Progenitor cell of endocrine pancreas (in vitro differentiated cells): ENCODE measurements at regions not wholly inside any gene's neighbourhood (a gene's known extent, or its start where the extent isn't known, plus 50 kb on each side); places are given as distances from the start of the nearest gene placed in this dataset.

Source experiments
- DNase-seq: peaks from one replicate; pipeline ENCODE4 v3.0.0; 2021; ENCODE audit warnings: low spot score; ENCODE audit not compliant: unreplicated experiment
- H3K27ac Mint-ChIP-seq: 2 replicates; pipeline ENCODE4 v1.8.0; 2021; ENCODE audit warnings: mild to moderate bottlenecking, moderate library complexity, mixed read lengths
- H3K27me3 Mint-ChIP-seq: 2 replicates; pipeline ENCODE4 v1.8.0; 2021; ENCODE audit warnings: mixed read lengths
- H3K36me3 Mint-ChIP-seq: 2 replicates; pipeline ENCODE4 v1.8.0; 2022; ENCODE audit warnings: mixed read lengths; ENCODE audit not compliant: insufficient read depth
- H3K4me1 Mint-ChIP-seq: 2 replicates; pipeline ENCODE4 v1.8.0; 2021; ENCODE audit warnings: low read depth, mixed read lengths
- H3K4me3 Mint-ChIP-seq: 2 replicates; pipeline ENCODE4 v1.8.0; 2021; ENCODE audit warnings: low read depth, mild to moderate bottlenecking, moderate library complexity, mixed read lengths
- H3K9me3 Mint-ChIP-seq: 2 replicates; pipeline ENCODE4 v1.8.0; 2021; ENCODE audit warnings: low read depth, mixed read lengths
- TF ChIP-seq, protein P1 (sequence below): fragments of 200-600 bp; sonication (generic); IDR thresholded peaks from one replicate; pipeline ENCODE4 v1.5.0; 2021; ENCODE audit warnings: antibody characterized with exemption, mild to moderate bottlenecking; ENCODE audit not compliant: unreplicated experiment

DNA sequence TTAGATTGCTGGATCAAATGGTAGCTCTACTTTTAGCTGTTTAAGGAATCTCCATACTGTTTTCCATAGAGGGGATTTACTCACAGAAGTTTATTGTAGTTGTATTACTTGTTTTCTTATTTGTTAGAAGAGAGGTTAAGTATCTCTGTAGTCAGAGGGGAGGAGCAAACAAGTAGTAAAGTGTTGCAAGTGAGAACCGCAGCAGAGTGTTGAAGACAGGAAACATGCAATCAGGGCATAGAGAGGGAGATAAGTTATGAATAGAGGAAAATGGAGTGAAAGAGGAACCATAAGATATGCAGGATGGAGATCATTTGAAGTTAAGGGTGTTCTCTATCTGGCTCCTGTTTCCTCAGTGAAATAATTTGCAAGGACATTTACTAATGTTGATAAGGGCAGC, 331.4 kb upstream of the TMEM229A start:
- no peak overlapping the region for H3K27ac Mint-ChIP-seq
- peaks cover 8% of the 10 kb centered on the region for H3K9me3 Mint-ChIP-seq
- H3K4me3 Mint-ChIP-seq, result no peak overlapping the region
- DNase-seq, result no peak
- TF ChIP-seq, protein P1, sequence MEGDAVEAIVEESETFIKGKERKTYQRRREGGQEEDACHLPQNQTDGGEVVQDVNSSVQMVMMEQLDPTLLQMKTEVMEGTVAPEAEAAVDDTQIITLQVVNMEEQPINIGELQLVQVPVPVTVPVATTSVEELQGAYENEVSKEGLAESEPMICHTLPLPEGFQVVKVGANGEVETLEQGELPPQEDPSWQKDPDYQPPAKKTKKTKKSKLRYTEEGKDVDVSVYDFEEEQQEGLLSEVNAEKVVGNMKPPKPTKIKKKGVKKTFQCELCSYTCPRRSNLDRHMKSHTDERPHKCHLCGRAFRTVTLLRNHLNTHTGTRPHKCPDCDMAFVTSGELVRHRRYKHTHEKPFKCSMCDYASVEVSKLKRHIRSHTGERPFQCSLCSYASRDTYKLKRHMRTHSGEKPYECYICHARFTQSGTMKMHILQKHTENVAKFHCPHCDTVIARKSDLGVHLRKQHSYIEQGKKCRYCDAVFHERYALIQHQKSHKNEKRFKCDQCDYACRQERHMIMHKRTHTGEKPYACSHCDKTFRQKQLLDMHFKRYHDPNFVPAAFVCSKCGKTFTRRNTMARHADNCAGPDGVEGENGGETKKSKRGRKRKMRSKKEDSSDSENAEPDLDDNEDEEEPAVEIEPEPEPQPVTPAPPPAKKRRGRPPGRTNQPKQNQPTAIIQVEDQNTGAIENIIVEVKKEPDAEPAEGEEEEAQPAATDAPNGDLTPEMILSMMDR, result no peak
- no peaks in the 10 kb centered on the region for H3K36me3 Mint-ChIP-seq
- H3K4me1 Mint-ChIP-seq, result no peaks in the 10 kb centered on the region
- H3K27me3 Mint-ChIP-seq, result no peaks in the 10 kb centered on the region

DNA sequence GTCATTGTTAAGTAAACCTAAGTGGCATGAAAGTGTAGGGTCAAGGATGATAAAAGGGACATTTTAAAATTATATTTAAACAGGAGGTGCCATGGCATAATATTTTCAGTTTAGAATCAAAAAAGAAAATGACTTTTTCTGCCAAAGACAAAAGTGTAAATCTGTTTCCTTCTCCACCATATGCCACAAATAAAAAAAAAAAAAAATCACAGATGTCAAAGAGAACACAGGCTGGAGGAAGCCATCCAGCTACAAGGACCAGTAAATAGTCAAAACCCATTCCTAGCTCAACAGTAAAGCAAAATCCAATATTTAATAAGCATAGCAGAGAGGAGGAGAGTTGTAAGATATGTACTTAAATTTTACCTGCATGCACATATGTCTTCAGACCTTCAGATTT, 321.3 kb upstream of the TMEM229A start:
- DNase-seq, result no peak
- H3K4me1 Mint-ChIP-seq, result no peaks in the 10 kb centered on the region
- no peaks in the 10 kb centered on the region for H3K9me3 Mint-ChIP-seq
- H3K36me3 Mint-ChIP-seq, result no peaks in the 10 kb centered on the region
- H3K4me3 Mint-ChIP-seq, result no peak overlapping the region
- TF ChIP-seq, protein P1, result no peak
- H3K27ac Mint-ChIP-seq, result no peak overlapping the region
- H3K27me3 Mint-ChIP-seq, result no peaks in the 10 kb centered on the region

DNA sequence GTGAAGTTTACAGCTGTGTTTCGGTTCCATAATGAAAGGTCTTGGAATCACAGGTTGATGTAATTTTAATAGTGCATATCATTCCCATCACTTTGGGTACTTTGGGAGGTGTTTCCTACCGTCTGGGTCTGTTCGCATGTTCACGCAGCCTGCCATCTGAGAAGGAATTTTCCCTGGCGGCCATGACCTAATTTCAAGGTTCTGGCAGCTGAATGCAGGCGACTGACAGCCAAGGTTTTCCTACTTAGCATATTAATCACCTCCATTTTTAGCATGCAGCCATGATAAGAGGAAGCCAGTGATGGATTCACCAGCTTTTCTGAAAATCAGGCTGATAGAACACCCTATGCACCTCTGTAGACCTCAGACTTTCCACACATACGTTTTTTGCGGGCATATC, 319.1 kb upstream of the TMEM229A start:
- Mint-ChIP-seq H3K4me1 (no peaks in the 10 kb centered on the region), H3K27ac (no peak overlapping the region), H3K9me3 (no peaks in the 10 kb centered on the region), H3K36me3 (no peaks in the 10 kb centered on the region), H3K4me3 (no peak overlapping the region), H3K27me3 (no peaks in the 10 kb centered on the region)
- TF ChIP-seq, protein P1, result no peak
- no peak for DNase-seq

DNA sequence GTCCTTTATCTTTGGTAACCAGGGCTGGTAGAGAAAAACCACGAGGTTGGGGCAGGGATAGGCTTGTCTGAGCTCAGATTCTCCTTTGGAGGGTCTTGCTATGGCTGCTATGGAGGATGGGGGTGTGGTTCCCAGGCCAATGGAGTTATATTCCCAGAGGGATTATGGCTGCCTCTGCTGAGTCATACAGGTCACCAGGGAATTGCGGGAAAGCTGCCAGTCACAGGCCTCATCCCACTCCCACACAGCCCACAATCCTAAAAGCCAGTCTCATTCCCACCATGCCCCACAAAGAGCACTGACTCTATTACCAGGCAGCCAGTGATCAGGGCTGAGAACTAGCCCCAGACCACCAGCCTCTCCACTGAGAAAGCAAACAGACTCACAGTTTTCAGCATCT, 316.6 kb upstream of the TMEM229A start:
- H3K27ac Mint-ChIP-seq, result no peak overlapping the region
- TF ChIP-seq, protein P1, result no peak
- H3K9me3 Mint-ChIP-seq, result no peaks in the 10 kb centered on the region
- no peaks in the 10 kb centered on the region for H3K4me1 Mint-ChIP-seq
- DNase-seq, result no peak
- H3K27me3 Mint-ChIP-seq, result no peaks in the 10 kb centered on the region
- no peaks in the 10 kb centered on the region for H3K36me3 Mint-ChIP-seq
- no peak overlapping the region for H3K4me3 Mint-ChIP-seq

DNA sequence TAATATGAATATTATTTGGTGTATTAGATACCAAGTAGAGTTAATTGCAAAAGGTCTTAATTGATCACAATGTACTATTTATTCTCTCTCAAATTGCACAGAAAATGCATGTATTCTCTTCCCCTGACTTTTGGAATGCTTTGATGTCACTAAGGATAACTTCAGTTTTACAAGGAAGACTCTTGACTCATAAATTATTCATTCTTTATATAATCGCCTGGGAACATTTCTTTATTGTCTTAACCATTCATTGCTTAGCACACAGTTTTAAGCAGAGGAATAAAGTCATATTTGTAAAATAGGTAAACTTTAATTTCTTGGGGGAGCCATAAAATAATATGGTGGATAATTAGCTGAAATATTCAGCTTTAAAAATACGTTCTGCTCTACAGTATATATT, 306.0 kb upstream of the TMEM229A start:
- Mint-ChIP-seq H3K27ac (no peak overlapping the region), H3K4me3 (no peak overlapping the region), H3K4me1 (no peaks in the 10 kb centered on the region), H3K9me3 (peaks cover under 1% of the 10 kb centered on the region), H3K36me3 (no peaks in the 10 kb centered on the region), H3K27me3 (no peaks in the 10 kb centered on the region)
- TF ChIP-seq, protein P1, result no peak
- no peak for DNase-seq
